HL-60/S4 treated with phorbol 12-myristate 13-acetate at 8.2 ng/mL for 4 days and 3 days (cell line): ENCODE measurements at regions not wholly inside any gene's neighbourhood (a gene's known extent, or its start where the extent isn't known, plus 50 kb on each side); places are given as distances from the start of the nearest gene placed in this dataset.

Source experiments
- in situ Hi-C: fragments of 300-500 bp; cut with MboI; formaldehyde crosslinking; loops from 2 replicates; pipeline ENCODE4 v1.15.0; 2022; ENCODE audit warnings: low sequenced_read_pairs

GRCh38 chr14:78071016-78071549 is 99.1 kb upstream of the NRXN3 start:
- in situ Hi-C loops = no loop called here

GRCh38 chr14:78073028-78073427 is 97.1 kb upstream of the NRXN3 start:
- in situ Hi-C loops = no loop called here

DNA sequence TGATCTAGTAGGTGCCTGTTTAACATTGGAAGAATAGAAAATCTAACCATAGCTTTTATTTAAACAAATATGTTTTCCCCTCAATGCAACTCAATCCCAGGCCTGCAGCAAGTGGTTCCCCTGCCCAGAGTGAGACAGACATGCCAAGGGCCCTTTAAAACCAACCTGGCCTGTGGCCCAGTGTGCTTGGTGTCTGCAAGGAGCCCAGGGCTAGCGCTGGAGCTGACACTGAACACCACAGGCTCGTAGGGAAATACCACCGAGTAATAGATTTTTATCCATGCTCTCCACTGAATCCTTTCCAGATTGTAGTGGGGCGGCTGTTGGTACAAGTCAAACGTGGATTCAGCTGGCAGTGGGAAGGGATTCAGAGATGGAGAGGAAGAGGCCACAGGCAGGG is 95.6 kb upstream of the NRXN3 start:
- in situ Hi-C loops = no loop called here

DNA sequence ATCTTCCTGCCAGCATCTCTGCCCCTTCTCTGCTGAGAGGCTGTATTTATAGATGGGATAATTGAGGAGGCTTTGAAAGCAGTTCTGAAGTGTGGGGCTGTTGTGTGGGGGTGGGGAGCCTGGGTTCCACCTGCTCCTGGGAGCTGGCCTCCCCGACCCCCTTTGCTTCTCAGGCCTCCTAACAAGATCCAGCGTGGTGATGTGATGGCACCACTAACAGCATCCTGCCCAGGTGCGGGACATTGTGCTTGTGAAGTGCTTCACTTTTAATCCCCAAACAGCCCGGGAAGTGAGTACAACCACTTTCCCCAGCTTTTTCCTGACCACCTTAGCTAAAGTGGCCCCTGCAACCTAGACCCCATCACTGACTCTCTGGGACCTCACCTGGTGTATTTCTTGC is 95.1 kb upstream of the NRXN3 start:
- in situ Hi-C loops = no loop called here

- in situ Hi-C loops = no loop called here
Observed at GRCh38 chr14:78075555-78076277, 94.5 kb upstream of the NRXN3 start.

- in situ Hi-C loops = no loop called here
Observed at GRCh38 chr14:78081245-78081644, 88.9 kb upstream of the NRXN3 start.

- in situ Hi-C loops = no loop called here
Observed at GRCh38 chr14:78083837-78084236, 86.3 kb upstream of the NRXN3 start.

- in situ Hi-C loops = no loop called here
Observed at GRCh38 chr14:78086342-78086741, 83.8 kb upstream of the NRXN3 start.

GRCh38 chr14:78088916-78089315 is 81.3 kb upstream of the NRXN3 start:
- in situ Hi-C loops = no loop called here

- in situ Hi-C loops = no loop called here
Observed at GRCh38 chr14:78090864-78091263, 79.3 kb upstream of the NRXN3 start.

- in situ Hi-C loops = no loop called here
Observed at GRCh38 chr14:78091361-78091760, 78.8 kb upstream of the NRXN3 start.

DNA sequence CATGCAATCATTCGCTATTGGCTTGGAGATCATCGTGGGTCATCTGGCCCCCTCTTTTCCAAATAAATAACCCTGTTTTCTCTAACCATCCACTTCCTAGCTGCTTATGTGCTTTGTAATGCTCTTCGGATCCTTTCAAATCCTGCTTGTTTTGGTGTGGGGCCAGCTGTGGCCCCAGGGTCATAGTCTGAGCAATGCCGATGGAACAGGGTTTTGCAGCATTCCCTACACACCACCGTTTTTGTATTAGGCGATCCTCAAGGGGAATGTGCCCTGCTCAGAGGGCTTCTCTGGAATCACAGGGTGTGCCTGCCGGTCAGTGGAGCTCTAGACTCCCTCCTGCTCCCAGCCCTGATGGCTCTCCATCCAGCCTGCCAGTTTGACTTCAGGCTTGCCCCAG is 78.1 kb upstream of the NRXN3 start:
- in situ Hi-C loops = no loop called here

GRCh38 chr14:78103271-78103670 is 66.9 kb upstream of the NRXN3 start:
- in situ Hi-C loops = no loop called here

DNA sequence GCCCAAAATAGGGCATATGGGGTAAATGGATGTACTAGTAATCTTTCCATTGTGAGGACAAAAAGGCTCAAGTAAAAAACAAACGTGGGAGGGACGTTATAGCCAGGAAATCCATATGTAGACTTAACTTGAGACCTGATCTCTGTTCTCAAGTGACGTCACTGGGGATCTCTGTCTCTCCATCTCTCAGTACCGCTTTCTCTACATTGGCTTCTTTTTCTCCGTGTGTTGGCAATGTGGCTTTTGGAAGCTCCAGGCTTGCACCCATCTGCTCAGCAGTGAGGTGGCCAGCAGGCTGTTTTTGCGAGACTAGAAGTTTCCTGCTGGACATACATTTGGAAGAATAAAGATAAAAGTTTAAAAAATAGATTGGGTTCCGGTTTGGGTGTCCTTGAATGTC is 66.0 kb upstream of the NRXN3 start:
- in situ Hi-C loops = no loop called here

GRCh38 chr14:78104655-78105054 is 65.5 kb upstream of the NRXN3 start:
- in situ Hi-C loops = no loop called here

GRCh38 chr14:78106381-78106780 is 63.8 kb upstream of the NRXN3 start:
- in situ Hi-C loops = no loop called here

GRCh38 chr14:78107166-78107565 is 63.0 kb upstream of the NRXN3 start:
- in situ Hi-C loops = no loop called here

GRCh38 chr14:78119440-78119839 is 50.7 kb upstream of the NRXN3 start:
- in situ Hi-C loops = no loop called here
